HuH-7.5 (cell line): ENCODE measurements at regions not wholly inside any gene's neighbourhood (a gene's known extent, or its start where the extent isn't known, plus 50 kb on each side); places are given as distances from the start of the nearest gene placed in this dataset.

Experiments used
- DNase-seq: peaks from one replicate; pipeline ENCODE4 v3.0.0; 2011; ENCODE audit warnings: low spot score

GRCh38 chr1:81574408-81574807 is 226.3 kb upstream of the ADGRL2 start:
- DNase-seq: no peak

DNA sequence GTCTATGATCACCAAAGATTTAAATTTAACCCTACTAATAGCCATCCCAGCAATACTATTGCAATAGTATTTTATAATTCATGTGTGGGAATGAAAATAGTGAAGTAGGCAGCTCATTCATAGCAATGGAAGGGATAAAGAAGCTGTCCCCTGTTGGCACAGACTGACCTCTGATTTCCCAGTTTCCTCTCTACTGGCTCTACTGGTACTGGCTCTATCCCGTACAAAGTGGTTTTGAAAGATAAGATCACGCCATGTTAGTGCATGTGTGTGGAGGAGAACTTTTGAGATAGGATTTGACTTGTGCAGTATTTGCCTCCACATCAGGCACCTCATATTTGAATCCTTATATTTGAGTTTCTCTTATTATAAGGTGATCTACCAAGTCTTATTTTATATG is 227.3 kb upstream of the ADGRL2 start:
- DNase-seq: no peak

DNA sequence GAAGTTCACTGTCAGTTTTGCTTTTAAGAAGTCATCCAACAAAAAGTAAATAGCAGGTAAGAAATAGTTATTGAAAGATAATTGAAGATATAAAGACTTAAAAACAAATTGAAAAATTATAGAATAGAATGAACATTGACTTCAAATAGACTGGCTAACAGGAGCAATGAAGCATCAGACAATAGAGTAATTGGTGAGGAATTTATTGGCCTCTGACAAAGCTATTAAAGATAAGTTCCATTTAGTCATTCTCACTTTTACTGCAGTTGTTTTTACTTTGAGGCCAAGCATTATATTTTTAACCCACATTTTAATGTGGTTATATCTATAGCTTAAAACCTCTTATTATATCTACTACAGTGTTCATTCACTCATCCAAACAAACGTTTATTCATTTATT is 228.8 kb upstream of the ADGRL2 start:
- no peak for DNase-seq

DNA sequence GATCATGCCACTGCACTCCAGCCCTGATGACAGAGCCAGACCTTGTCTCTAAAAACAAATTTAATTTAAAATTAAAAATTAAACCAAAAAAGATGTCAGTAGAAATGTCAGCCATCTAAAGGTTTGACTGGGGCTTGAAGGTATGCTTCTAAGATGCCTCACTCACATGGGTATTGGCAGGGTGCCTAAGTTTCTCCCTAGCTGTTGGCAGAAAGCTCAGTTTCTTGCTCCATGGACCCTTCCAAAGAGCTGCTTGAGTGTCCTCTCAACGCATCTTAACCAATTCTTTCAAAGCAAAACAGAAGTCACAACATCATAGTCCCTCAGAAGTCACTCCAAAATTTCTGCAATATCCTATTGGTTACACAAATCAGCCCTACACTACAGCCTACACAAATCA is 231.0 kb upstream of the ADGRL2 start:
- no peak for DNase-seq

DNA sequence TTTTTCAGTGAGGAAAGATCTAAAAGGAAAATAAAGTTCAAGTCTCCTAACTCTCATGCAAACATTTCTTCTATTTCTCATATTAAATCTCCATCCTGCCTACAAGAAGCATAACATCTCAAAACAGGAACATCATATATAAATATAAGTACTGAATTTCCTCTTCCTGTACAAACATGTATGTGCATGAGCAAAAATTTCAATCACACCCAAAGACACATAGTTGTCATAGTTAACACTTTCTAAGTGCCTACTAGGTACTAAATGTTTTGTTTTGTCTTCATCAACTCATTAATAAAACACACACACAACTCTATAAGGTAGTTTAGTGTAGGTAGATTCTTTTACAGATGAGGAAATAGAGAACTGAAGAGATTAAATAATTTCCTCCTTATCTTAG is 237.1 kb upstream of the ADGRL2 start:
- DNase-seq: no peak

DNA sequence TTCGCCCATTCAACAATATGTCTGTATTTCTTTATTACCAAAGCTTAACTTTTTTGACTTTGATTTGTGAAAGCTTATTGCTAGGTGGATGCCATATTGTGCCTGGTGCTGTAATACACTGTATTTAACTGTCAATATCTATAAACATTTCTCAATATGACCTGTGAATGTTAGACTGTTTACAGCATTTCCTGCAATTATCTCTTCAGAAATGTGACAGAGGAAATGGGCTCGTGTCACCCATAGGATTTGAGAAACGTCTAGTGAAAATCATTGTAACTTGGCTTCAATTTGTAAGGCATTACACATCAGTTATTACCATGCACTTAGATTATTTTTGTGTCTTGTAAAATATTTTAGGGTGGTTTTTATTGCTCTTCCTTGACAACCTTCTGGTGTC is 237.8 kb upstream of the ADGRL2 start:
- no peak for DNase-seq

DNA sequence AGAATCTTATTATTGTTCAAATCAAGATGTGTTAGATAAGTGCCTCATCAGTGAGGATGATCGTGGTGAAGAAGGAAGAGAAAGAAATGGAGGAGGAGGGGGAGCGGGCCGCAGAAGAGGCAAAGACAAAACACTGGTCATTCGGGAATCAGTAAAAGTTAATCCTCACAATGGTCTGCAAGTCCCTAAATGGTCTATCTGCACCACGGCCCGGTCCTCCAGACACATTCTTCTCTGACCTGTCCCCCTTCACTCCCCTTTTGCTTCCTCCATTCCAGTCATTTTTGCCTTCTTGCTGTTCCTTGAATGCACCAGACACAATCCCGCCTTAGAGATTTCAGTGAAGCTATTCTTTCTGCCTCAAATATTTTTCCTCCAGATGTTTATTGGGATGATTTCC is 240.1 kb upstream of the ADGRL2 start:
- no peak for DNase-seq

- no peak for DNase-seq
Observed at GRCh38 chr1:81559662-81560350, 240.9 kb upstream of the ADGRL2 start.

DNA sequence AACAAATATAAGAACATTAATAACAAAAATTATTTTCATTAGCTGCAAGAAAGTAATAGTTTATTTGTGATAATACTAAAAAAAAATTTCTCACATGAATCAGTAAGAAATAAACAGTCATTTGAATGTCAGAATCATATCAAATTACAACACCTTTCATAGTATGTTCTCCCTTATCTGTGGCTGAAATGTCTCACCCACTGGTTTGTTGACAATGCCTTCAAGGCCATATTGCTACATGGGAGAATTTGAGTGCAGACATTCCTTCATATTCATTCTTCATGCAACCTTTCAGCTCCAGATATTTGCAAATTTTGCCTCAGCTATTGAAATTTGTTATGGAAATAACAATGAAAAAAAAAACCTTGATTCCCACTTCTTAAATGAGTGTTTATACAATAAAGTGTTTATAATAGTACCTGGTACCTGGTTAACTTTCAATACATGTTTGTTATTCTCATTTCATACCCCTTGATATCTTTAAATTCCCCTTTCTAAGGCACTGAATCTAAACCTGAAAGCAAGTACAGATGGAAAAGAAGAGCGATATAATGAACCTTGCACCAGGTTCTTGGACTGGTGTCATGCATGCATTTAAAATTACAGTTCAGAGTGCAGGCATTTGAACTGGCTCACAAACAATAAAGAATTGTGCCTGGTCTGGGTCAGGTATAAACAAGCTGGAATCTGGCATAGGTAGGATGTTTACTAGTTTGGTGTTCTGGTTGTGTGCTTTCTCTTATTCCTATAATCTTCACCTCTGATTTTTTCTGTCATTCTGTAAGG is 242.2 kb upstream of the ADGRL2 start:
- DNase-seq: no peak

DNA sequence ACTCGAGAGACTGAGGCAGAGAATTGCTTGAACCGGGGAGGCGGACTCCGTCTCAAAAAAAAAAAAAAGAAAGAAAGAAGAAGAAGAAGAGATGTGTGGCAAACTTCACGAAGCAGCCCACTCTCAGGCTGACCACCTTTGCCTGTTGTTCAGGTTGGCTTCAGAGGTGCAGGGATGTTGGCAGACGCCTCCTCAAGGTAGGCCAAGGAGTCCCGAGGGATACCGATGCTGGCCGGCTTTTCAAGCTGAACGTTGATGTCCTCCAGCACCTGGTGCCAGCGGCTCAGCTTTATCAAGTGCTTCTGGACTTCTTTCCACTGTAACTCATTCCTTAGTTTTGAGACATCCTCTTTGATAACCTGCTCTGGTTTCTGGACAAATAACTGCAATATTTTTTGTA is 243.8 kb upstream of the ADGRL2 start:
- no peak for DNase-seq

- no peak for DNase-seq
Observed at GRCh38 chr1:81554534-81554933, 246.2 kb upstream of the ADGRL2 start.

DNA sequence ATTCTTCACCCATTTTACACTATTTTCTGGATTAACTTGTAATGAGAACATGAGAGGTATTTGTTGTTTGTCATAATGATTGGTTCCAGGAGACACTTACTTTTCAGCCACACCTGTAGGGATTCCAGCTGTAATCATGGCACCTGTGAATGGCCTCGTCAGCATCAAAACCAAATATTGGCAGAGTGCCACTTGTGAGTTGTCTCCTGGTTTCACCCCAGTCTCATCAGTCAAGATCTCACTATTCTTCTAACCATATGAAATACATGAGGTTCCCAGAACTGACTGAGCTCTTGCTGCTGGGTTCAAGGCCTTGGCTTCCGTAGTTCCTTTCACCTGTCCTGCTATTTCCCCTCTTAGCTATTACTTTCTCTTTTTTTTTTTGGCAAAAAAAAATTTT is 246.6 kb upstream of the ADGRL2 start:
- no peak for DNase-seq

DNA sequence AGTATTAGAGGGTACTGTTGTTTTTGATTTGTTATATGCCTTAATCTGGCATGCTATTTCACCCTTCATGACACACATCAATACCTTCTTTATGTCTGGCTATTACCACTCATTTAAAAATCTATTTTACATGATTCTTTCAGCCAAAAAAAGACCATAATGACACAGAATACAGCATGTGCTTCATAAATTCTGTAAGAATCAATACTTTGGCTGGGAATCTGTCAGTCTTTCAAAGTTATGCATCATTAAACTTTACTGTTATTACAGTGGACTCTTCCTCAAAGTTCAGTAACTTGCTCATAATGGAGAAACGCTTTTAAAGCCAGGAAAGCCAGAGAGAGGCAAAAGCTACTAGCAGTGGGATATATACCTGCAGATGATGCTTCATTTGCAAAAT is 247.2 kb upstream of the ADGRL2 start:
- no peak for DNase-seq

- DNase-seq: no peak
Observed at GRCh38 chr1:81551946-81552345, 248.8 kb upstream of the ADGRL2 start.

DNA sequence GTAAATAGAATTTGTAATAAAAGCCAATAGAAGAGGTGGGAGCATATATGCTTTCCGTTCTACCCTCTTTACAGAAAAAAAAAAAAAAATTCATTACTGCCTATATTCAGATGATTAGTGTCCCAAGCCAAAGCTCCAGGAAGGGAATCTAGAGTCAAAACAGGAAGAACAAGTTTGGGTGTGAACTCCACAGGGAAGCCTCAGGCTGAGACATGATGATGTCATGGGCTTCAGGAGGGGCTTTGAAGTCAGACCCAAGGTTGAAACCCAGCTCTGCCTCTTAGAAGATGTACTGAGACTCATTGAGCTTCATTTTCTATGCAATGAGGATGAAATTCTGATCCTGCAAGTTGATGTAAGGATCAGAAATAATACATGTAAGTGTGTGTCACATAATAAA is 250.0 kb upstream of the ADGRL2 start:
- no peak for DNase-seq

GRCh38 chr1:81549588-81550127 is 251.1 kb upstream of the ADGRL2 start:
- DNase-seq: peak; percentile 16

DNA sequence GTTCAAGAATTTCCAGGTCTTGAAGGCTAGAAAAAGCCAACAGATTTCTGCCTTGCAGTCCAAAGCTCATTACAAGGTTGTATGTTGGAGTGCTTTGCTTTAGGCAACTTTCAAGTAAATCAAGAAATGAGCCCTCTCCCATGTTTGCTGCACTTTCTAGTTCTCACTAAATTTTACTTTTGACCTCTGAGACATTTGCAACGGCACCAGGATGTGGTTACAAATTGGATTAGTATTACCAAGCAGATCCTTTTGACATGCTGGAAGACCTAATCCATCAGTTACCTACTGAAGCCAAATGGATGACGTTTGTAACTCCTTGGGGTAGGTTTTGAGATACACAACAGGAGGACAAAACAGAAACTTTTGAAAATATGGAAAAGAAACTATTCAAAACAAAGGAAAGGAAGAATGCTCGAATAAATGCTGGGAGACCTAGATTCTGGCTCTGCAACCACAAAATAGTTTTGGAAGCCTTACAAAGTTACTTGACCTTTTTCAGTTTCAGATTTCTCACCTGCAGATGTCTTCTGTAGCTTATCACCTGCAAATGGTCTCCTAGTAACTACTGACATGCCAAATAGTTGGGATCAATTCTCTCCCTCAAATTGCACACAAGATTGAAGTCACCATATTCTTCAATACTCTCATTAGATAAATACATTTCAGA is 251.7 kb upstream of the ADGRL2 start:
- DNase-seq: no peak

DNA sequence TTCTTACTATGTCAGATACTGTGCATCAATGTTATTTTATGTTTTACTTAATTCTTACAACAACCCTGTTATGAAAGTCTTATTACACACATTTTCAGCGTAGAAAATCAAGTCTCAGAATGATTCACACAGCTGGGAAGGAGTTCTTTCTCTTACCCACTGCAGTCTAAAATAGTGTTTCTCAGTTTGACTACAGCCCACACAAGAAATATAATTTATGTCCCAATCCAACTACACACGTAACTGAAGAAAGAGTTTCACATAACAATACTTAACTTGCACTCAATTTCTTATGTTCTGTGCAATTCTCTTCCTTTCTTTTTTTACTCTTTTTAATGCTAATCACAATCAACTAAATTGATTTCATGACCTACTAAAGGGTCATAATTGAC is 252.8 kb upstream of the ADGRL2 start:
- no peak for DNase-seq

GRCh38 chr1:81547261-81547911 is 253.3 kb upstream of the ADGRL2 start:
- DNase-seq: no peak

DNA sequence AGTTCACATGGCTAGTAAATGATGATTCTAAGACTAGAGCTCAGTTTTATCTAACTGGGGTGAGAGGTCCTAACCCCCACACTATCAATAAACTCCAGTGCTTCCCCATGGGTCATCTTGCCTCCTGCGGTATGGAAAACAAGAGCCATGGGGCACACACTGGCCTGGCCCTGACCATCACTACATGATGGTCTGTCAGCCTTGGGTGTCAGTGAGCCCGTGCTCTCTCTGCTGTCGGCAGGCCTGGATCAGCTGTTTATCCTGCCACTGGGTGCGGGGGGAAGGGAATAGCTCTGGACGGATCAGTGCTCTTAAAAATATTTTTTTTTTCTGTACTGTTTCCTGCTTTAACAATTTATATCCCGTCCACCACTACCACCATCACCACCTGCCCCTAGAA is 255.0 kb upstream of the ADGRL2 start:
- no peak for DNase-seq

DNA sequence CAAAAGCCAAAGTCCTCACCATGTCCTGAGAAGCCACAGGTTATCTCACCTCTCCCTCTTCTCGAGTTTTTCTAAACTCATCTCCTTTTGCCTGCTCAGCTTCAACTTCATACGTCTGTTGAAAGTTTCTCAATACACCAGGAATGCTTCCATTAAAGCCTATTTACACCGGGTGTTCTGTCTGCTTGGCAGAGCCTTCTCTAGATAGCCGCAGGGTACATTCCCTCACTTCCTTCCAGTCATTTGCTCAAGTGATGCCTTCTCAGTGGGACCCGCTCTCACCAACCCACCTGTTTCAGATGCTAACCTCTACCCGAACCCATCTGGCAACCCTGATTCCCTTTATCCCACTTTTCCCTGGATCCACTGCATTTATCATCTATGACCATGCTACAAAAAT is 257.0 kb upstream of the ADGRL2 start:
- no peak for DNase-seq

DNA sequence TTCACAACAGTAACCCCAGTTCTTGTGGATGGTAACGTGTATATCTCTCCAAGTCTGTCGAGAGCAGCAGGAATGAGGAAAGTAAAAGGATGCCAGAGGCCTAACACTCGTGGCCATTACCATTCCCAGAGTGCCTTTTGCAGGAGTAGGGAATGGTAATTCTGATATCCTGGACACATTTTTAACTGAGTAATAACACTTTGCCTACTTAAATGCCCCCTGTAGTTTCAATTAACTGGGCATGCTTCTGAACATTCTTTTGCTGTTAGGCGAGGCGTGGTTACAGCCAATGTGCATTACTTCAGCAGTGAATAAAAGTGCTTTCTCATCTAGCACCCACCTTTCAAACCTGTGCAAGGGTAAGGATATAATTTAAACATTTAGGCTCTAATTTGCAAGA is 258.5 kb upstream of the ADGRL2 start:
- no peak for DNase-seq

DNA sequence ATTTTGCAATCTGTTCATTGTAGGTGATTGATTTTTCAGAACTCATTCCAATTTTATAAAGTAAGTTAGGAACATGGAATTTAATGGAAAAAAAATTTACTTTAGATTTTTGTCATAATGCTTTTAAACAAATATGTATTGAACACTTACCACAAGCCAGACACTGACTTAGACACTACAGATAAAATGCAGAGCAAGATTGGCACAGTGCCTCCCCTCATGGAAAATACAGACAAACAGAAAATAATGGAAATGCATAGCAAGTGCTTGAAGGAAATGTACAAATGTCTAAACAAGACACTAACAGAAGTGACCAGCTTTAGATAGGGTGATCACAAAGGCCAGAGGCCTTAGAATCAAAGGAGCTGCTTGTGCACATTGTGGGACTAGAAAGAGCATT is 260.5 kb upstream of the ADGRL2 start:
- no peak for DNase-seq
